KMS-11 (cell line): ENCODE measurements at regions not wholly inside any gene's neighbourhood (a gene's known extent, or its start where the extent isn't known, plus 50 kb on each side); places are given as distances from the start of the nearest gene placed in this dataset.

ENCODE experiments used
- H2AFZ ChIP-seq: fragments of 200-600 bp; sonication (generic); 2 replicates; pipeline ENCODE4 v1.6.1; 2016; ENCODE audit warnings: antibody characterized with exemption, mixed run types, low read depth
- H3K27ac ChIP-seq: fragments of 200-600 bp; sonication (generic); 2 replicates; pipeline ENCODE4 v1.6.1; 2016; ENCODE audit warnings: mild to moderate bottlenecking, mixed run types
- H3K27me3 ChIP-seq: fragments of 200-600 bp; sonication (generic); 2 replicates; pipeline ENCODE4 v1.6.1; 2017; ENCODE audit warnings: mild to moderate bottlenecking, low read depth, mixed run types, moderate library complexity; ENCODE audit not compliant: insufficient read depth
- H3K36me3 ChIP-seq: fragments of 200-600 bp; sonication (generic); 2 replicates; pipeline ENCODE4 v1.6.1; 2017; ENCODE audit warnings: mild to moderate bottlenecking, mixed run types; ENCODE audit not compliant: insufficient read depth
- H3K4me1 ChIP-seq: fragments of 200-600 bp; sonication (generic); 2 replicates; pipeline ENCODE4 v1.6.1; 2016; ENCODE audit warnings: mild to moderate bottlenecking, low read depth, mixed run types; ENCODE audit not compliant: poor library complexity, severe bottlenecking
- H3K4me2 ChIP-seq: fragments of 200-600 bp; sonication (generic); 2 replicates; pipeline ENCODE4 v1.7.0; 2016; ENCODE audit warnings: mild to moderate bottlenecking, mixed run types
- H3K4me3 ChIP-seq: fragments of 200-600 bp; sonication (generic); IDR thresholded peaks from 2 replicates; pipeline ENCODE4 v1.6.1; 2017; ENCODE audit warnings: low read depth, low read length, mixed read lengths; ENCODE audit not compliant: insufficient read depth
- H3K79me2 ChIP-seq: fragments of 200-600 bp; sonication (generic); 2 replicates; pipeline ENCODE4 v1.6.1; 2016; ENCODE audit warnings: low read depth, mixed run types; ENCODE audit not compliant: insufficient read depth
- H3K9ac ChIP-seq: fragments of 200-600 bp; sonication (generic); 2 replicates; pipeline ENCODE4 v1.6.1; 2016; ENCODE audit warnings: mild to moderate bottlenecking, mixed run types
- H4K20me1 ChIP-seq: fragments of 200-600 bp; sonication (generic); 2 replicates; pipeline ENCODE4 v1.6.1; 2016; ENCODE audit warnings: mild to moderate bottlenecking, mixed run types; ENCODE audit not compliant: insufficient read depth
- CTCF ChIP-seq: fragments of 200-600 bp; sonication (generic); conservative IDR thresholded peaks from 2 replicates; pipeline ENCODE4 v1.6.1; 2017; ENCODE audit warnings: low read depth, mild to moderate bottlenecking, antibody characterized with exemption, low read length, moderate library complexity, mixed read lengths

DNA sequence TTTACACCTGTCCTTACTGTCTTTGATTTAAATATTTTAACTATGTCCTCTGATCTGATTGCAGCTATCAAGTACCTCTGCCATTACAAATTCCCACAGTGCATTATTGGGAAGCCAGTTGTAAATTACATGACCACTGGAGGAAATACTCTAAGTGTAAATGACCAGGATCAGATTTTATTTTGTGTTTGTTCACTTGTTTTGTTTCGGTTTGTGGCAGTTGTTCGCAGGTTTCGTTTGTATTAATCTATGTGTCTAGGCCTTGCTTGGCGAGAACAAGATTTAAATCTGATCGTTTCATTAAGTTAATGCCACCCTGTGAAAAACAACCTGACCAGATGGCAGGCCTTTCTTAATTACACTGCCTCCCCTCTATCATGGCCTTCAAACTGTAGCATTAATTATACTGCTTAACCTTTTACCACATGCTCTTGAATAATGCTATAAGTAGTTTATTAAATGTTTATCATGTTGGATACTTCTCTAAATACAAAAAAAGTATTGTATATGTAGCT is 990.1 kb downstream of the TMTC2 start:
- H2AFZ ChIP-seq = no peak overlapping the region
- no peak overlapping the region for H3K9ac ChIP-seq
- no peak for TF ChIP-seq CTCF
- no peaks in the 10 kb centered on the region for H3K36me3 ChIP-seq
- no peaks in the 10 kb centered on the region for H3K79me2 ChIP-seq
- no peaks in the 10 kb centered on the region for H3K4me1 ChIP-seq
- no peak overlapping the region for H3K4me2 ChIP-seq
- no peaks in the 10 kb centered on the region for H3K27me3 ChIP-seq
- H3K4me3 ChIP-seq = no peak overlapping the region
- H3K27ac ChIP-seq = no peak overlapping the region
- no peaks in the 10 kb centered on the region for H4K20me1 ChIP-seq

DNA sequence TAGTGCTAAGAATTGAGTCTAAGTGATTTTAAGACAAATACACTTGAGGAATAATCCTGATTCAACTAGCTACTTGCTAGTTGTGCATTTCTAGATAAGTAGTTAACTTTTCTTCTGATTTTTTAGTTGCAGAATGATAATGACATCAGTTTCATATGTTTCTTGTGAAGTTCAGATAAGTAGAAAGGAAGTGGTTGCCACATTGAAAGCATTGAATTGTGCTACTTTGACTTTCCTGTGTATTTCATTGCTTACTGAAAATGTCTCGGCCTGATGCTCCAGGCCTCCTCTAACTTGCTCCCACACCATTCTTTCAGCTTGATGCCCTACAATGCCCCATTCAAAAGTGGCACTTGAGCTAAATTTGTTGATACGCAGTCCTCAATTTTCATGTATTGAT is 980.0 kb downstream of the TMTC2 start:
- no peak overlapping the region for H3K9ac ChIP-seq
- H2AFZ ChIP-seq = no peak overlapping the region
- H3K4me3 ChIP-seq = no peak overlapping the region
- H4K20me1 ChIP-seq = no peaks in the 10 kb centered on the region
- H3K36me3 ChIP-seq = no peaks in the 10 kb centered on the region
- H3K79me2 ChIP-seq = no peaks in the 10 kb centered on the region
- H3K4me2 ChIP-seq = no peak overlapping the region
- no peak for TF ChIP-seq CTCF
- no peak overlapping the region for H3K27ac ChIP-seq
- H3K4me1 ChIP-seq = no peaks in the 10 kb centered on the region
- H3K27me3 ChIP-seq = no peaks in the 10 kb centered on the region

- Histone ChIP-seq H3K4me1 (no peaks in the 10 kb centered on the region), H4K20me1 (no peaks in the 10 kb centered on the region), H3K4me2 (no peak overlapping the region), H3K9ac (no peak overlapping the region), H3K4me3 (no peak overlapping the region), H3K79me2 (no peaks in the 10 kb centered on the region), H3K27ac (no peak overlapping the region), H3K27me3 (no peaks in the 10 kb centered on the region), H3K36me3 (no peaks in the 10 kb centered on the region), H2AFZ (no peak overlapping the region)
- TF ChIP-seq CTCF = no peak
These were observed 979.0 kb downstream of the TMTC2 start for GRCh38 chr12:83665634-83666218.

- H3K27ac ChIP-seq = no peak overlapping the region
- H3K27me3 ChIP-seq = no peaks in the 10 kb centered on the region
- no peaks in the 10 kb centered on the region for H3K36me3 ChIP-seq
- H3K79me2 ChIP-seq = no peaks in the 10 kb centered on the region
- no peaks in the 10 kb centered on the region for H4K20me1 ChIP-seq
- no peak overlapping the region for H3K4me2 ChIP-seq
- no peaks in the 10 kb centered on the region for H3K4me1 ChIP-seq
- H2AFZ ChIP-seq = no peak overlapping the region
- no peak for TF ChIP-seq CTCF
- no peak overlapping the region for H3K4me3 ChIP-seq
- no peak overlapping the region for H3K9ac ChIP-seq
These were observed 977.9 kb downstream of the TMTC2 start for GRCh38 chr12:83664650-83665049.
